ENCODE measurements at regions not wholly inside any gene's neighbourhood (a gene's known extent, or its start where the extent isn't known, plus 50 kb on each side); places are given as distances from the start of the nearest gene placed in this dataset.

GRCh38 chr11:25436326-25436725 is 895.6 kb upstream of the ANO3 start:
- TF ChIP-seq CTCF (IDR thresholded peaks at IDR 0.05; ENCODE audit: low read length): no peak
- TF ChIP-seq EZH2 (IDR thresholded peaks at IDR 0.05; ENCODE audit: borderline replicate concordance, low read length): no peak
